HCT116 (cell line): ENCODE measurements at regions not wholly inside any gene's neighbourhood (a gene's known extent, or its start where the extent isn't known, plus 50 kb on each side); places are given as distances from the start of the nearest gene placed in this dataset.

Source experiments
- ATAC-seq: fragments of 200-7000 bp; cut with Tn5 transposase; 2 replicates; pipeline ENCODE4 v1.9.1; 2020; ENCODE audit warnings: mild to moderate bottlenecking, moderate library complexity
- BruUV-seq: library from RNA; stranded (reverse); fragments of 400-500 nt; replicated peaks from 2 replicates; lab custom pipeline; 2021; lab: Mats Ljungman, UMichigan
- CTCF ChIA-PET: fragments of 300-600 bp; sonication (Branson Sonifier 250); formaldehyde crosslinking; loops from one replicate; lab custom pipeline; 2021; ENCODE audit warnings: antibody characterized with exemption; lab: Charles Lee
- POLR2A ChIA-PET: fragments of 300-600, 350-600 bp; sonication (Branson Sonifier 250); formaldehyde crosslinking; loops from one replicate; lab custom pipeline; 2021; ENCODE audit warnings: antibody characterized with exemption; lab: Charles Lee
- RAD21 ChIA-PET, 2 experiments: fragments of 300-600 bp; sonication (Branson Sonifier 250); formaldehyde crosslinking; loops; one replicate each; lab custom pipeline; 2023; ENCODE audit warnings: low total read pairs in 2 of 2; ENCODE audit not compliant: uncharacterized antibody in 2 of 2, unreplicated experiment in 2 of 2, low non-redundant PET in 1 of 2; lab: Charles Lee
- DNase-seq: peaks from one replicate; pipeline ENCODE4 v3.0.0-alpha.2; 2010; ENCODE audit warnings: low read depth, low spot score
- H2AFZ ChIP-seq: fragments of 200-600 bp; shearing (Covaris generic), sonication (generic); 2 replicates; pipeline ENCODE4 v1.6.1; 2017; ENCODE audit warnings: low read depth, mixed run types, mixed read lengths, antibody characterized with exemption, low read length; ENCODE audit not compliant: poor library complexity, severe bottlenecking
- H3K27ac ChIP-seq: 2 replicates; pipeline ENCODE4 v1.5.1; 2012; ENCODE audit warnings: low read depth, low read length
- H3K27me3 ChIP-seq: fragments of 200-600 bp; sonication (generic); 2 replicates; pipeline ENCODE4 v1.6.1; 2016; ENCODE audit warnings: mixed run types, low read length, mixed read lengths; ENCODE audit not compliant: insufficient read depth
- H3K36me3 ChIP-seq, 2 experiments: fragments of 200-500 bp in 1 of 2; fragments of 200-600 bp in 1 of 2; sonication (Bioruptor generic) in 1 of 2; sonication (generic) in 1 of 2; 2 replicates each; pipeline versions ENCODE4 v1.5.1 to v1.6.1; 2014 to 2016; ENCODE audit warnings: low read length in 2 of 2, inconsistent platforms in 1 of 2, mixed read lengths in 1 of 2, mixed run types in 1 of 2; ENCODE audit not compliant: insufficient read depth in 2 of 2, control insufficient read depth in 1 of 2
- H3K4me1 ChIP-seq, 2 experiments: fragments of 200-600 bp in 1 of 2; sonication (generic) in 1 of 2; 2 replicates each; pipeline versions ENCODE4 v1.5.1 to v1.6.1; 2012 to 2017; ENCODE audit warnings: low read length in 2 of 2, inconsistent platforms in 1 of 2, mild to moderate bottlenecking in 1 of 2, mixed read lengths in 1 of 2, mixed run types in 1 of 2, moderate library complexity in 1 of 2; ENCODE audit not compliant: insufficient read depth in 2 of 2, control insufficient read depth in 1 of 2
- H3K4me2 ChIP-seq: fragments of 200-600 bp; sonication (generic); 2 replicates; pipeline ENCODE4 v1.6.1; 2017; ENCODE audit warnings: mixed run types, low read length, mixed read lengths
- H3K4me3 ChIP-seq, 2 experiments: fragments of 200-600 bp in 1 of 2; sonication (generic) in 1 of 2; replicated peaks in 1 of 2; 2 replicates each; pipeline ENCODE4 v1.5.1; 2011 to 2016; ENCODE audit warnings: low read length in 2 of 2, control low read depth in 1 of 2, low read depth in 1 of 2, mild to moderate bottlenecking in 1 of 2, mixed read lengths in 1 of 2, mixed run types in 1 of 2
- H3K79me2 ChIP-seq: fragments of 200-600 bp; sonication (generic); 2 replicates; pipeline ENCODE4 v1.6.1; 2017; ENCODE audit warnings: mild to moderate bottlenecking, mixed run types, low read length, moderate library complexity, mixed read lengths; ENCODE audit not compliant: insufficient read depth
- H3K9ac ChIP-seq: fragments of 200-600 bp; sonication (generic); 2 replicates; pipeline ENCODE4 v1.6.1; 2016; ENCODE audit warnings: low read length, mixed read lengths
- H3K9me2 ChIP-seq: fragments of 200-600 bp; sonication (generic), shearing (Covaris generic); 2 replicates; pipeline ENCODE4 v1.6.1; 2017; ENCODE audit warnings: mixed run types, mild to moderate bottlenecking, moderate library complexity; ENCODE audit not compliant: insufficient read depth
- H3K9me3 ChIP-seq, 2 experiments: fragments of 200-500 bp in 1 of 2; fragments of 200-600 bp in 1 of 2; sonication (Bioruptor generic) in 1 of 2; sonication (generic) in 1 of 2; 2 replicates each; pipeline ENCODE4 v1.6.1; 2014 to 2017; ENCODE audit warnings: low read length in 2 of 2, mixed read lengths in 2 of 2, inconsistent platforms in 1 of 2, low read depth in 1 of 2, mild to moderate bottlenecking in 1 of 2, mixed run types in 1 of 2, moderate library complexity in 1 of 2; ENCODE audit not compliant: control insufficient read depth in 1 of 2, insufficient read depth in 1 of 2
- H4K20me1 ChIP-seq: fragments of 200-600 bp; sonication (generic), shearing (Covaris generic); 2 replicates; pipeline ENCODE4 v1.6.1; 2017; ENCODE audit warnings: mixed run types, mild to moderate bottlenecking, moderate library complexity; ENCODE audit not compliant: insufficient read depth
- CEBPB ChIP-seq: IDR thresholded peaks from 2 replicates; pipeline ENCODE4 v1.6.1; 2012; ENCODE audit warnings: low read depth
- EGR1 ChIP-seq: IDR thresholded peaks from 2 replicates; pipeline ENCODE4 v1.6.1; 2012; ENCODE audit warnings: low read depth
- EZH2 ChIP-seq: fragments of 200-600 bp; sonication (generic); IDR thresholded peaks from 2 replicates; pipeline ENCODE4 v1.6.1; 2017; ENCODE audit warnings: antibody characterized with exemption, mixed run types
- EZH2phosphoT487 ChIP-seq: fragments of 200-600 bp; IDR thresholded peaks from 2 replicates; pipeline ENCODE4 v1.6.1; 2018; ENCODE audit warnings: antibody characterized with exemption, borderline replicate concordance
- JUND ChIP-seq: IDR thresholded peaks from 2 replicates; pipeline ENCODE4 v1.6.1; 2012
- SP1 ChIP-seq: IDR thresholded peaks from 2 replicates; pipeline ENCODE4 v1.6.1; 2012; ENCODE audit warnings: low read depth
- ZFX ChIP-seq: fragments of 450-650 bp; IDR thresholded peaks from 2 replicates; pipeline ENCODE4 v1.6.1; 2017
- ZNF274 ChIP-seq: fragments of 200-500 bp; sonication (Bioruptor generic); IDR thresholded peaks from 2 replicates; pipeline ENCODE4 v1.6.1; 2014; ENCODE audit warnings: mild to moderate bottlenecking, low read depth, low read length, inconsistent platforms
- intact Hi-C: fragments of 100-400 bp; cut with micrococcal nuclease; formaldehyde crosslinking; loops from 2 replicates; pipeline ENCODE4 v1.10.0; 2022
- TF ChIP-seq, protein P1 (sequence below): IDR thresholded peaks from 2 replicates; pipeline ENCODE4 v1.6.1; 2011; ENCODE audit warnings: mild to moderate bottlenecking, low read length, moderate library complexity; ENCODE audit not compliant: insufficient replicate concordance; ENCODE audit errors: extremely low read depth

DNA sequence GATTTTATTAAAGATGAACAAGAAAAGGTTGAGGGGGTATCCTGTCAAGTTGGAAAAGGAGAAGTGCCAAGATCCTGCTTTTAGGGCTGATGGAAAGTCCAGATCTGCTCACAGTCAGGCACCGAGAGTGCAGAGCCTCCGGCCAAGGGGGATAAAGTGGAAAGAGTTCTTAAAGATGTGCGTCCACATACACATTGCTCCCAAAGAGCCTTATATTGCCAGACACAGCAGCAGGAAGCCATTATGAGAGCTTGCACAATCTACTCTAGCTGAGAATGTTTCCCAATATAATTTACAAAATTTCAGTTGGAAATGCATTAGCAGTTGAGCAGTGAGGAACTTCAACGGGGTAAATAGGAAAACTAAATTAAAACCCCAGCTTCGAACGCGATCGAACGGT is 95.6 kb downstream of the SALL1 start:
- POLR2A ChIA-PET = no interaction called here
- CTCF ChIA-PET = no interaction called here
- no peaks in the 10 kb centered on the region for H4K20me1 ChIP-seq
- peaks cover 39% of the 10 kb centered on the region for H3K27me3 ChIP-seq
- no peak for ATAC-seq
- H3K4me2 ChIP-seq = no peak overlapping the region
- no peaks in the 10 kb centered on the region for H3K36me3 ChIP-seq
- H3K9ac ChIP-seq = no peak overlapping the region
- H3K4me3 ChIP-seq = no peak overlapping the region
- no peaks in the 10 kb centered on the region for H3K9me3 ChIP-seq
- DNase-seq = no peak
- RAD21 ChIA-PET = no interaction called here
- no TSS peak for BruUV-seq
- H2AFZ ChIP-seq = no peak overlapping the region
- intact Hi-C loops = no loop called here
- no peaks in the 10 kb centered on the region for H3K79me2 ChIP-seq
- no peaks in the 10 kb centered on the region for H3K4me1 ChIP-seq
- H3K9me2 ChIP-seq = no peaks in the 10 kb centered on the region
- TF ChIP-seq EGR1 (no peak), EZH2 (no peak), CEBPB (no peak), EZH2phosphoT487 (no peak), JUND (no peak), ZNF274 (no peak), ZFX (no peak)
- TF ChIP-seq, protein P1, sequence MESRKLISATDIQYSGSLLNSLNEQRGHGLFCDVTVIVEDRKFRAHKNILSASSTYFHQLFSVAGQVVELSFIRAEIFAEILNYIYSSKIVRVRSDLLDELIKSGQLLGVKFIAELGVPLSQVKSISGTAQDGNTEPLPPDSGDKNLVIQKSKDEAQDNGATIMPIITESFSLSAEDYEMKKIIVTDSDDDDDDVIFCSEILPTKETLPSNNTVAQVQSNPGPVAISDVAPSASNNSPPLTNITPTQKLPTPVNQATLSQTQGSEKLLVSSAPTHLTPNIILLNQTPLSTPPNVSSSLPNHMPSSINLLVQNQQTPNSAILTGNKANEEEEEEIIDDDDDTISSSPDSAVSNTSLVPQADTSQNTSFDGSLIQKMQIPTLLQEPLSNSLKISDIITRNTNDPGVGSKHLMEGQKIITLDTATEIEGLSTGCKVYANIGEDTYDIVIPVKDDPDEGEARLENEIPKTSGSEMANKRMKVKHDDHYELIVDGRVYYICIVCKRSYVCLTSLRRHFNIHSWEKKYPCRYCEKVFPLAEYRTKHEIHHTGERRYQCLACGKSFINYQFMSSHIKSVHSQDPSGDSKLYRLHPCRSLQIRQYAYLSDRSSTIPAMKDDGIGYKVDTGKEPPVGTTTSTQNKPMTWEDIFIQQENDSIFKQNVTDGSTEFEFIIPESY = no peak
- H3K27ac ChIP-seq = no peak overlapping the region

DNA sequence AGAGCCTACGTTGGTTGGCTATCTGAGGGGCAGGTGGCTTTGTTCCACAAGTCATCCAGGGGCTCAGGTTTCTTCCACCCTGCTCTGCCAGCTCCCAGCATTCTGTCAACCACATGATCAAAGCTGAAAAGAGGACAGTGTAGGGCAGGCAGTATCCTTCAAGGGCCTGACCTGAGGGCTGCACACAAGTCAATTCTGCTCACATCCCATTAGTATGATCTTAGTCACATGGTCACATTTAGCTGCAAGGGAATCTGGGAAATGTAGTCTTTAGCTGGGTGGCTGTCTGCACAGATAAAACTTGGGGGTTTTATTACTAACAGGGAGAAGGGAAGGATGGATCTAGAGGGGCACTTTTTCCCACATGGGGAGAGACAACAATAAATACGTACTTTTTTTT is 97.3 kb downstream of the SALL1 start:
- no peak overlapping the region for H3K4me3 ChIP-seq
- no peak overlapping the region for H3K27ac ChIP-seq
- H3K9me2 ChIP-seq = no peaks in the 10 kb centered on the region
- RAD21 ChIA-PET = no interaction called here
- peaks cover 40% of the 10 kb centered on the region for H3K27me3 ChIP-seq
- H3K9ac ChIP-seq = no peak overlapping the region
- ATAC-seq (no peak), DNase-seq (no peak)
- H2AFZ ChIP-seq = no peak overlapping the region
- H3K36me3 ChIP-seq = no peaks in the 10 kb centered on the region
- intact Hi-C loops = no loop called here
- H3K9me3 ChIP-seq = no peaks in the 10 kb centered on the region
- TF ChIP-seq EZH2phosphoT487 = no peak
- TF ChIP-seq SP1 = no peak
- CTCF ChIA-PET = no interaction called here
- no peaks in the 10 kb centered on the region for H3K79me2 ChIP-seq
- POLR2A ChIA-PET = no interaction called here
- no peak overlapping the region for H3K4me2 ChIP-seq
- H4K20me1 ChIP-seq = no peaks in the 10 kb centered on the region
- no TSS peak for BruUV-seq
- peaks cover 0 to 2% of the 10 kb centered on the region in 2 experiments; a peak in 1 of 4 replicates for H3K4me1 ChIP-seq
